HepG2 (cell line): ENCODE measurements at regions not wholly inside any gene's neighbourhood (a gene's known extent, or its start where the extent isn't known, plus 50 kb on each side); places are given as distances from the start of the nearest gene placed in this dataset.

ENCODE experiments used
- ATAC-seq: fragments of 200-7000 bp; cut with Tn5 transposase; 3 replicates; pipeline ENCODE4 v1.9.1; 2020; ENCODE audit warnings: mild to moderate bottlenecking, moderate library complexity
- BruUV-seq: library from RNA; stranded (reverse); fragments of 400-500 nt; replicated peaks from 2 replicates; lab custom pipeline; 2021; lab: Mats Ljungman, UMichigan
- CTCF ChIA-PET: fragments of 300-600 bp; formaldehyde crosslinking; extraction: SDS; loops from one replicate; lab custom pipeline; 2021; ENCODE audit warnings: low total read pairs, inconsistent platforms, low intra/inter-chr PET ratio; lab: Yijun Ruan, JAX
- POLR2A ChIA-PET: fragments of 350-600 bp; sonication (Branson Sonifier 250); formaldehyde crosslinking; loops from one replicate; lab custom pipeline; 2020; ENCODE audit warnings: antibody characterized with exemption, inconsistent platforms; lab: Yijun Ruan, JAX
- DNase-seq: peaks from one replicate; pipeline ENCODE4 v3.0.0-alpha.2; 2015; ENCODE audit warnings: low spot score
- FAIRE-seq: peaks from 3 replicates; lab custom pipeline; 2011; peaks lifted over from hg19 to GRCh38; lab: Jason Lieb, UNC
- H2AFZ ChIP-seq: one replicate; pipeline ENCODE4 v1.6.1; 2011; ENCODE audit warnings: low read length, inconsistent platforms
- H3K27ac ChIP-seq: fragments of 300-600 bp; 3 replicates; pipeline ENCODE4 v1.8.0; 2011; ENCODE audit warnings: mixed run types, mild to moderate bottlenecking, mixed read lengths, low read length, inconsistent platforms; ENCODE audit not compliant: insufficient read depth; ENCODE audit errors: extremely low read length
- H3K27me3 ChIP-seq, 2 experiments: fragments of 200-600 bp in 1 of 2; 2 replicates in 1 of 2; 3 replicates in 1 of 2; pipeline versions ENCODE4 v1.6.0 to v1.8.0; 2011; ENCODE audit warnings: low read length in 2 of 2, mild to moderate bottlenecking in 2 of 2, moderate library complexity in 2 of 2, inconsistent platforms in 1 of 2; ENCODE audit not compliant: insufficient read depth in 2 of 2, control insufficient read depth in 1 of 2
- H3K36me3 ChIP-seq, 2 experiments: fragments of 200-600 bp in 1 of 2; replicated peaks in 1 of 2; 2 replicates in 1 of 2; 3 replicates in 1 of 2; pipeline versions ENCODE4 v1.5.1 to v1.8.0; 2011; ENCODE audit warnings: low read length in 2 of 2, inconsistent platforms in 1 of 2; ENCODE audit not compliant: insufficient read depth in 2 of 2, control insufficient read depth in 1 of 2
- H3K4me1 ChIP-seq: 2 replicates; pipeline ENCODE4 v1.5.1; 2012; ENCODE audit warnings: low read length, inconsistent platforms; ENCODE audit not compliant: insufficient read depth
- H3K4me2 ChIP-seq: 2 replicates; pipeline ENCODE4 v1.6.0; 2011; ENCODE audit warnings: low read depth, low read length, inconsistent platforms
- H3K4me3 ChIP-seq, 3 experiments: fragments of 200-600 bp in 1 of 3; sonication (generic), shearing (Covaris generic) in 1 of 3; replicated peaks in 1 of 3; 2 replicates each; pipeline ENCODE4 v1.5.1; 2011 to 2016; ENCODE audit warnings: low read length in 3 of 3, inconsistent platforms in 2 of 3, low read depth in 2 of 3, mild to moderate bottlenecking in 2 of 3, control low read depth in 1 of 3, mixed read lengths in 1 of 3; ENCODE audit not compliant: insufficient read depth in 1 of 3
- H3K79me2 ChIP-seq: one replicate; pipeline ENCODE4 v1.6.1; 2011; ENCODE audit warnings: low read length, inconsistent platforms; ENCODE audit not compliant: insufficient read depth
- H3K9ac ChIP-seq: 2 replicates; pipeline ENCODE4 v1.6.0; 2011; ENCODE audit warnings: mild to moderate bottlenecking, low read depth, low read length, inconsistent platforms; ENCODE audit not compliant: insufficient read depth
- H3K9me3 ChIP-seq: 2 replicates; pipeline ENCODE4 v1.5.1; 2012; ENCODE audit warnings: mild to moderate bottlenecking, low read length
- H4K20me1 ChIP-seq: 2 replicates; pipeline ENCODE4 v1.6.0; 2011; ENCODE audit warnings: inconsistent platforms, mild to moderate bottlenecking, low read length, moderate library complexity; ENCODE audit not compliant: insufficient read depth
- CREB1 ChIP-seq, 2 experiments: fragments of 450-650 bp in 1 of 2; IDR thresholded peaks; 2 replicates each; pipeline ENCODE4 v1.6.1; 2016 to 2017; ENCODE audit warnings: control low read depth in 1 of 2, mild to moderate bottlenecking in 1 of 2, missing compliant biosample characterization in 1 of 2, missing genetic modification characterization in 1 of 2
- DRAP1 ChIP-seq: IDR thresholded peaks from 2 replicates; pipeline ENCODE4 v1.6.1; 2016; ENCODE audit warnings: missing genetic modification reagents, missing compliant biosample characterization
- ELF3 ChIP-seq: IDR thresholded peaks from 2 replicates; pipeline ENCODE4 v1.6.1; 2016; ENCODE audit warnings: missing genetic modification reagents, missing compliant biosample characterization
- ETS1 ChIP-seq: sonication (generic); formaldehyde crosslinking; IDR thresholded peaks from 2 replicates; pipeline ENCODE4 v1.4.0; 2020; ENCODE audit warnings: missing genetic modification reagents
- HNRNPK ChIP-seq: fragments of 200-400 bp; formaldehyde crosslinking; IDR thresholded peaks from 2 replicates; pipeline ENCODE4 v1.6.1; 2018; ENCODE audit warnings: low read length, low read depth, moderate library complexity, mild to moderate bottlenecking; ENCODE audit not compliant: poor library complexity, severe bottlenecking
- KLF16 ChIP-seq, 2 experiments: sonication (generic) in 1 of 2; formaldehyde crosslinking in 1 of 2; IDR thresholded peaks; 2 replicates each; pipeline versions ENCODE4 v1.6.1 to v1.8.0; 2016 to 2023; ENCODE audit warnings: missing genetic modification reagents in 2 of 2, missing compliant biosample characterization in 1 of 2
- NFYC ChIP-seq: IDR thresholded peaks from 2 replicates; pipeline ENCODE4 v1.6.1; 2016; ENCODE audit warnings: missing genetic modification reagents, missing compliant biosample characterization
- RBFOX2 ChIP-seq: fragments of 200-400 bp; formaldehyde crosslinking; IDR thresholded peaks from 2 replicates; pipeline ENCODE4 v1.6.1; 2017; ENCODE audit warnings: low read depth, mild to moderate bottlenecking, low read length
- SPEN ChIP-seq: sonication (generic); formaldehyde crosslinking; IDR thresholded peaks from 2 replicates; pipeline ENCODE4 v1.5.1; 2020; ENCODE audit warnings: low read depth, mild to moderate bottlenecking, missing genetic modification reagents
- SRF ChIP-seq: IDR thresholded peaks from 2 replicates; pipeline ENCODE4 v1.6.1; 2011; ENCODE audit warnings: mild to moderate bottlenecking, low read depth, low read length, moderate library complexity
- ZNF121 ChIP-seq: sonication (generic); formaldehyde crosslinking; IDR thresholded peaks from 2 replicates; pipeline ENCODE4 v1.5.0; 2020; ENCODE audit warnings: mild to moderate bottlenecking, missing genetic modification reagents
- ZNF224 ChIP-seq: sonication (generic); formaldehyde crosslinking; IDR thresholded peaks from 2 replicates; pipeline ENCODE4 v1.5.0; 2020; ENCODE audit warnings: mild to moderate bottlenecking, missing genetic modification reagents
- ZNF30 ChIP-seq: sonication (generic); formaldehyde crosslinking; IDR thresholded peaks from 2 replicates; pipeline ENCODE4 v1.5.0; 2020; ENCODE audit warnings: mild to moderate bottlenecking, missing genetic modification reagents
- ZNF441 ChIP-seq: sonication (generic); formaldehyde crosslinking; IDR thresholded peaks from 2 replicates; pipeline ENCODE4 v1.7.0; 2021; ENCODE audit warnings: missing genetic modification reagents, borderline replicate concordance
- ZNF577 ChIP-seq: sonication (generic); formaldehyde crosslinking; IDR thresholded peaks from 2 replicates; pipeline ENCODE4 v1.4.0; 2020; ENCODE audit warnings: mild to moderate bottlenecking, low read depth, missing genetic modification reagents, borderline replicate concordance
- ZNF670 ChIP-seq: sonication (generic); formaldehyde crosslinking; IDR thresholded peaks from 2 replicates; pipeline ENCODE4 v1.8.0; 2022; ENCODE audit warnings: mild to moderate bottlenecking, missing genetic modification reagents, borderline replicate concordance
- ZZZ3 ChIP-seq: sonication (generic); formaldehyde crosslinking; IDR thresholded peaks from 2 replicates; pipeline ENCODE4 v1.4.0; 2020; ENCODE audit warnings: missing genetic modification reagents, mild to moderate bottlenecking, borderline replicate concordance
- WGBS: methylation state at CpG from one replicate; pipeline ENCODE4 v1.1.6; 2017; ENCODE audit warnings: low lambda C conversion rate; 5-methylcytosine and 5-hydroxymethylcytosine counted together
- in situ Hi-C: cut with HindIII; loops from 2 replicates; pipeline ENCODE4 v1.10.0; 2017; ENCODE audit warnings: low pct_unique_long_range_greater_than_20kb; ENCODE audit not compliant: extremely low pct_ligation_motif_present
- intact Hi-C: fragments of 100-400 bp; cut with micrococcal nuclease; formaldehyde crosslinking; loops from one replicate; pipeline ENCODE4 v1.10.0; 2022; ENCODE audit not compliant: unreplicated experiment
- TF ChIP-seq, protein P1 (sequence below): fragments of 450-650 bp; IDR thresholded peaks from 2 replicates; pipeline ENCODE4 v1.6.1; 2016

DNA sequence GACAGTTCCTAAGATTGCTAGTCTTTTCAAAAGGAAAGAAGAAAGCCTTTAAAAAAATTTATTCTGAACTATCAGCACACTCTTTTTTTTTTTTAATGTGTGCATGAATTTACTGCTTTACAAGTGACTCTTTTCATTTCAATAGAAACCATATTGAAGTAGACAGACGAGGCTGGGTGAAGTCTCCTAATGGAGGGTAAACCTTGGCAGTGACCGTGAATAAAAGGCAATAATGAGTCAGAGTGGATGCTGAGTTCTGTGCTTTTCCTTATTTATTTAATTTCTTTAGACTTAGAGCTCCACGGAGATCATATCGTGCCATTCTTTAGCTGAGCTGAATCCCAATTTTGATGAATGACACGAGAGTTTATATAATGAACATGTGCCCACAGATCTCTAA is 196.9 kb downstream of the PRL start:
- TF ChIP-seq, protein P1, sequence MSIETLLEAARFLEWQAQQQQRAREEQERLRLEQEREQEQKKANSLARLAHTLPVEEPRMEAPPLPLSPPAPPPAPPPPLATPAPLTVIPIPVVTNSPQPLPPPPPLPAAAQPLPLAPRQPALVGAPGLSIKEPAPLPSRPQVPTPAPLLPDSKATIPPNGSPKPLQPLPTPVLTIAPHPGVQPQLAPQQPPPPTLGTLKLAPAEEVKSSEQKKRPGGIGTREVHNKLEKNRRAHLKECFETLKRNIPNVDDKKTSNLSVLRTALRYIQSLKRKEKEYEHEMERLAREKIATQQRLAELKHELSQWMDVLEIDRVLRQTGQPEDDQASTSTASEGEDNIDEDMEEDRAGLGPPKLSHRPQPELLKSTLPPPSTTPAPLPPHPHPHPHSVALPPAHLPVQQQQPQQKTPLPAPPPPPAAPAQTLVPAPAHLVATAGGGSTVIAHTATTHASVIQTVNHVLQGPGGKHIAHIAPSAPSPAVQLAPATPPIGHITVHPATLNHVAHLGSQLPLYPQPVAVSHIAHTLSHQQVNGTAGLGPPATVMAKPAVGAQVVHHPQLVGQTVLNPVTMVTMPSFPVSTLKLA, result peak; percentile 65
- TF ChIP-seq ZNF121, result no peak
- TF ChIP-seq, all 625 proteins: peak for 1
- H3K9me3 ChIP-seq, result peaks cover 15% of the 10 kb centered on the region
- intact Hi-C loops (no loop called here), in situ Hi-C loops (no loop called here)
- H3K4me3 ChIP-seq, result no peak overlapping the region
- 36% methylated on average over 5 of the region's 5 CpGs for WGBS
- POLR2A ChIA-PET, result no interaction called here
- ATAC-seq, result no peak
- H4K20me1 ChIP-seq, result no peaks in the 10 kb centered on the region
- CTCF ChIA-PET, result no interaction called here
- no peak overlapping the region for H3K9ac ChIP-seq
- H3K27ac ChIP-seq, result no peak overlapping the region
- no TSS peak for BruUV-seq
- H2AFZ ChIP-seq, result no peak overlapping the region
- no peaks in the 10 kb centered on the region for H3K79me2 ChIP-seq
- H3K27me3 ChIP-seq, result no peaks in the 10 kb centered on the region
- H3K4me1 ChIP-seq, result no peaks in the 10 kb centered on the region
- FAIRE-seq, result no peak
- no peak overlapping the region for H3K4me2 ChIP-seq
- DNase-seq, result no peak
- H3K36me3 ChIP-seq, result no peaks in the 10 kb centered on the region

DNA sequence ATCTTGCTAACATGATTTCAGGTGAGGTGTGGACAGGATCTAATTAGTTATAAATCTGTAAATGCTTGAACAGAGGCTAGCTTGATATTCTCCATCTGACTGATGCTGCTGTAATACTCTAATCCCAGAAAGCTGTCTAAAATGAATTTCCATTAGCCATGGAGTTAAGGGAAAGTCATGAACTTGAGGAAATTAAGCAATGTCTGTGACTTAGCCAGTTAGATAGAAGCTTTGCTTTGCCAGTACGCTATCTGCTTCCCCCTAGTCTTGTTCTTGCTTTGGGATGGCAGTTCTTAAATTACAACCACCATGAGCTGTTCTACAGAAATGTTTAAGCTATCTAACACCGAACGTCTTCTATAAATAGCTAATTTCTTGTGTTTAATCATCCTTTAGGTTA is 195.7 kb downstream of the PRL start:
- no peak overlapping the region for H2AFZ ChIP-seq
- H3K36me3 ChIP-seq, result no peaks in the 10 kb centered on the region
- H3K4me1 ChIP-seq, result no peaks in the 10 kb centered on the region
- ATAC-seq (no peak), FAIRE-seq (no peak), DNase-seq (no peak)
- WGBS, result 18% methylated on average over 3 of the region's 3 CpGs
- no peaks in the 10 kb centered on the region for H3K79me2 ChIP-seq
- peaks cover 9% of the 10 kb centered on the region for H3K9me3 ChIP-seq
- no peak overlapping the region for H3K4me3 ChIP-seq
- no peak overlapping the region for H3K4me2 ChIP-seq
- H3K9ac ChIP-seq, result no peak overlapping the region
- TF ChIP-seq ZNF30 (CRISPR knock-in tag) (no peak), CREB1 (IDR thresholded peaks at IDR 0.05) (no peak), CREB1 (CRISPR knock-in tag; IDR thresholded peaks at IDR 0.05) (no peak), ZNF441 (CRISPR knock-in tag) (no peak), ZNF670 (no peak), ZZZ3 (CRISPR knock-in tag) (no peak), HNRNPK (no peak), ZNF577 (CRISPR knock-in tag) (no peak), ZNF224 (CRISPR knock-in tag) (no peak), KLF16 (CRISPR knock-in tag; IDR thresholded peaks at IDR 0.05) (no peak), ETS1 (no peak), DRAP1 (no peak), SPEN (no peak), SRF (no peak), ELF3 (no peak), NFYC (CRISPR knock-in tag) (no peak), RBFOX2 (no peak)
- in situ Hi-C loops, result no loop called here
- H3K27ac ChIP-seq, result no peak overlapping the region
- H4K20me1 ChIP-seq, result no peaks in the 10 kb centered on the region
- H3K27me3 ChIP-seq, result no peaks in the 10 kb centered on the region
- ChIA-PET POLR2A (no interaction called here), CTCF (no interaction called here)
- BruUV-seq, result no TSS peak
- intact Hi-C loops, result no loop called here
